IMR-90 (cell line): ENCODE measurements at regions not wholly inside any gene's neighbourhood (a gene's known extent, or its start where the extent isn't known, plus 50 kb on each side); places are given as distances from the start of the nearest gene placed in this dataset.

Experiments
- ATAC-seq: fragments of 200-7000 bp; cut with Tn5 transposase; 2 replicates; pipeline ENCODE4 v1.9.1; 2020; ENCODE audit warnings: low read depth, mild to moderate bottlenecking, moderate library complexity
- BruUV-seq: library from RNA; stranded (reverse); fragments of 400-500 nt; replicated peaks from 2 replicates; lab custom pipeline; 2021; lab: Mats Ljungman, UMichigan
- CTCF ChIA-PET: fragments of 300-600 bp; formaldehyde crosslinking; extraction: SDS; loops from one replicate; lab custom pipeline; 2021; ENCODE audit warnings: antibody characterized with exemption; lab: Yijun Ruan, JAX
- POLR2A ChIA-PET: fragments of 300-600 bp; sonication (Branson Sonifier 250); formaldehyde crosslinking; loops from one replicate; lab custom pipeline; 2022; ENCODE audit warnings: antibody characterized with exemption; ENCODE audit not compliant: unreplicated experiment; lab: Charles Lee
- DNase-seq: peaks from one replicate; pipeline ENCODE4 v3.0.0; 2013
- H2AFZ ChIP-seq: replicated peaks from 2 replicates; pipeline ENCODE3; 2013; ENCODE audit warnings: low read length, mild to moderate bottlenecking; ENCODE audit not compliant: poor library complexity
- H2AK5ac ChIP-seq: 2 replicates; pipeline ENCODE4 v1.6.1; 2013; ENCODE audit warnings: low read depth, low read length, inconsistent platforms
- H2AK9ac ChIP-seq: replicated peaks from 2 replicates; pipeline ENCODE3; 2013; ENCODE audit warnings: mild to moderate bottlenecking, low read depth, low read length, moderate library complexity; ENCODE audit not compliant: poor library complexity
- H2BK120ac ChIP-seq: 2 replicates; pipeline ENCODE4 v1.6.1; 2013; ENCODE audit warnings: low read depth, low read length, inconsistent platforms
- H2BK15ac ChIP-seq: 3 replicates; pipeline ENCODE4 v1.6.1; 2013; ENCODE audit warnings: low read depth, low read length, inconsistent platforms
- H2BK20ac ChIP-seq: 2 replicates; pipeline ENCODE4 v1.6.1; 2013; ENCODE audit warnings: low read depth, mild to moderate bottlenecking, inconsistent platforms, low read length, moderate library complexity
- H2BK5ac ChIP-seq: 2 replicates; pipeline ENCODE4 v1.6.1; 2013; ENCODE audit warnings: mild to moderate bottlenecking, low read depth, low read length, inconsistent platforms; ENCODE audit not compliant: poor library complexity, severe bottlenecking
- H3K14ac ChIP-seq: replicated peaks from 2 replicates; pipeline ENCODE4 v1.6.1; 2013; ENCODE audit warnings: low read depth, low read length, inconsistent platforms
- H3K18ac ChIP-seq: 2 replicates; pipeline ENCODE4 v1.6.1; 2013; ENCODE audit warnings: low read depth, low read length, control low read depth
- H3K23ac ChIP-seq: 2 replicates; pipeline ENCODE4 v1.6.1; 2013; ENCODE audit warnings: low read depth, low read length, inconsistent platforms
- H3K27ac ChIP-seq: 2 replicates; pipeline ENCODE4 v1.5.1; 2013; ENCODE audit warnings: mild to moderate bottlenecking, control low read depth, low read length; ENCODE audit not compliant: insufficient read depth
- H3K27me3 ChIP-seq: 2 replicates; pipeline ENCODE4 v1.6.1; 2013; ENCODE audit warnings: low read length; ENCODE audit not compliant: control insufficient read depth, insufficient read depth
- H3K36me3 ChIP-seq: 2 replicates; pipeline ENCODE4 v1.6.1; 2013; ENCODE audit warnings: low read length, mixed read lengths; ENCODE audit not compliant: control insufficient read depth, insufficient read depth
- H3K4ac ChIP-seq: 2 replicates; pipeline ENCODE4 v1.6.1; 2013; ENCODE audit warnings: low read depth, low read length, inconsistent platforms
- H3K4me1 ChIP-seq: 2 replicates; pipeline ENCODE4 v1.6.1; 2013; ENCODE audit warnings: low read length, mixed read lengths; ENCODE audit not compliant: control insufficient read depth, insufficient read depth
- H3K4me2 ChIP-seq: 2 replicates; pipeline ENCODE4 v1.6.1; 2013; ENCODE audit warnings: low read depth, mild to moderate bottlenecking, control low read depth, low read length, moderate library complexity
- H3K4me3 ChIP-seq: 2 replicates; pipeline ENCODE4 v1.5.1; 2013; ENCODE audit warnings: low read depth, mild to moderate bottlenecking, control low read depth, low read length, moderate library complexity; ENCODE audit not compliant: insufficient read depth
- H3K56ac ChIP-seq: 2 replicates; pipeline ENCODE4 v1.6.1; 2013; ENCODE audit warnings: low read length, inconsistent platforms; ENCODE audit not compliant: insufficient read depth; ENCODE audit errors: extremely low read depth
- H3K79me1 ChIP-seq, 2 experiments: 2 replicates each; pipeline ENCODE4 v1.6.1; 2013; ENCODE audit warnings: low read length in 2 of 2, inconsistent platforms in 1 of 2, low read depth in 1 of 2
- H3K9ac ChIP-seq: 2 replicates; pipeline ENCODE4 v1.6.1; 2013; ENCODE audit warnings: low read depth, low read length, control low read depth
- H3K9me1 ChIP-seq: 2 replicates; pipeline ENCODE4 v1.6.1; 2013; ENCODE audit warnings: low read length, inconsistent platforms; ENCODE audit not compliant: insufficient read depth
- H3K9me3 ChIP-seq: 2 replicates; pipeline ENCODE4 v1.6.1; 2013; ENCODE audit warnings: low read length; ENCODE audit not compliant: control insufficient read depth, insufficient read depth
- H4K20me1 ChIP-seq: 2 replicates; pipeline ENCODE4 v1.6.1; 2013; ENCODE audit warnings: low read length, inconsistent platforms; ENCODE audit not compliant: insufficient read depth
- H4K5ac ChIP-seq: 2 replicates; pipeline ENCODE4 v1.6.1; 2013; ENCODE audit warnings: mild to moderate bottlenecking, low read depth, low read length, control low read depth
- H4K8ac ChIP-seq, 2 experiments: 2 replicates each; pipeline ENCODE4 v1.6.1; 2013; ENCODE audit warnings: low read depth in 2 of 2, low read length in 2 of 2, control low read depth in 1 of 2, inconsistent platforms in 1 of 2
- H4K91ac ChIP-seq: 2 replicates; pipeline ENCODE4 v1.6.1; 2013; ENCODE audit warnings: low read depth, low read length, inconsistent platforms; ENCODE audit not compliant: insufficient read depth
- BHLHE40 ChIP-seq: fragments of 150-350 bp; IDR thresholded peaks from 2 replicates; pipeline ENCODE4 v1.6.1; 2016; ENCODE audit warnings: mild to moderate bottlenecking, low read depth, low read length
- CEBPB ChIP-seq: IDR thresholded peaks from 2 replicates; pipeline ENCODE4 v1.6.1; 2012; ENCODE audit warnings: low read depth, low read length, improper control_type of control experiment
- CHD1 ChIP-seq: IDR thresholded peaks from 2 replicates; pipeline ENCODE4 v1.6.1; 2012; ENCODE audit warnings: low read depth, low read length, improper control_type of control experiment
- FOS ChIP-seq: fragments of 150-350 bp; IDR thresholded peaks from 2 replicates; pipeline ENCODE4 v1.6.1; 2016; ENCODE audit warnings: low read depth, low read length
- MAFK ChIP-seq: IDR thresholded peaks from 2 replicates; pipeline ENCODE4 v1.6.1; 2012; ENCODE audit warnings: low read depth, low read length, improper control_type of control experiment
- MAZ ChIP-seq: IDR thresholded peaks from 2 replicates; pipeline ENCODE4 v1.6.1; 2012; ENCODE audit warnings: low read depth, mild to moderate bottlenecking, low read length, improper control_type of control experiment, moderate library complexity, borderline replicate concordance
- NFE2L2 ChIP-seq: fragments of 150-350 bp; IDR thresholded peaks from 2 replicates; pipeline ENCODE4 v1.6.1; 2016; ENCODE audit warnings: low read depth, mild to moderate bottlenecking, low read length
- POLR2A ChIP-seq: IDR thresholded peaks from 2 replicates; pipeline ENCODE4 v1.6.1; 2012; ENCODE audit warnings: mild to moderate bottlenecking, low read depth, low read length
- RAD21 ChIP-seq: IDR thresholded peaks from 2 replicates; pipeline ENCODE4 v1.6.1; 2012; ENCODE audit warnings: low read length, improper control_type of control experiment
- RCOR1 ChIP-seq: IDR thresholded peaks from 2 replicates; pipeline ENCODE4 v1.6.1; 2012; ENCODE audit warnings: mild to moderate bottlenecking, low read length, improper control_type of control experiment; ENCODE audit not compliant: insufficient replicate concordance
- RFX5 ChIP-seq: IDR thresholded peaks from 2 replicates; pipeline ENCODE4 v1.8.0; 2012; ENCODE audit warnings: low read depth, mild to moderate bottlenecking, low read length, moderate library complexity
- WGBS, 2 experiments: methylation state at CpG; one replicate each; pipeline versions ENCODE4 v1.1.5 to v1.1.7; 2013; ENCODE audit warnings: missing lambda C conversion rate in 2 of 2; ENCODE audit not compliant: insufficient read length in 1 of 2; ENCODE audit errors: extremely low coverage in 2 of 2; 5-methylcytosine and 5-hydroxymethylcytosine counted together
- dilution Hi-C: fragments of 300-500 bp; cut with HindIII; formaldehyde crosslinking; loops from one replicate; pipeline ENCODE4 v1.14.3; 2018; ENCODE audit warnings: low sequenced_read_pairs; ENCODE audit not compliant: unreplicated experiment
- in situ Hi-C: fragments of 300-500 bp; cut with MboI; formaldehyde crosslinking; loops from 3 replicates; pipeline ENCODE4 v1.14.3; 2019; ENCODE audit warnings: low sequenced_read_pairs, inconsistent platforms, mixed read lengths
- intact Hi-C: fragments of 100-400 bp; cut with micrococcal nuclease; formaldehyde crosslinking; loops from 2 replicates; pipeline ENCODE4 v1.10.0; 2022
- TF ChIP-seq, protein P1 (sequence below): fragments of 150-350 bp; IDR thresholded peaks from 2 replicates; pipeline ENCODE4 v1.6.1; 2017; ENCODE audit warnings: mild to moderate bottlenecking, antibody characterized with exemption, low read length, low read depth
- TF ChIP-seq, protein P2 (sequence below): conservative IDR thresholded peaks from 2 replicates; pipeline ENCODE4 v1.5.1; 2012; ENCODE audit warnings: mild to moderate bottlenecking, low read depth, low read length, improper control_type of control experiment
- TF ChIP-seq, protein P3 (sequence below): fragments of 150-350 bp; IDR thresholded peaks from 2 replicates; pipeline ENCODE4 v1.6.1; 2016; ENCODE audit warnings: low read depth, mild to moderate bottlenecking, low read length, moderate library complexity, borderline replicate concordance

DNA sequence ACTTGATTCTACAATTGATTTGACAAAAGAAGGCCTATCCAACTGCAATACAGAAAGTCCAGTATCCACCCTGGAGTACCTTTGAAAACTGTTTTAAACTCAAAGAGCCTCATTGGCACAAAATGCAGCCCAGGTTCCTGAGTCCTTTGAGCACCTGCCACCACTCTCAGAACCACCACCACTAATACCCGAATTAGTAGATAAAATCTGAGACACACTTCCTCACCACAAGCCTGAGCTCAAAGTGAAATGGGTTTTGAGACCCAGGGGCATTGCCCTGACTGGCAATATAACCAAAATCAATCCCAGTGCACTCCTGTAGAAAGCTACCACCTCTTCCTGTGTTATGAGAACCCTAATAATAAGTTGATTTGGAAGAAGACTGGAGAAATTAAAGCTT is 215.7 kb downstream of the CSNK2A3 start:
- H3K18ac ChIP-seq: no peak overlapping the region
- no peaks in the 10 kb centered on the region for H3K4me1 ChIP-seq
- H4K5ac ChIP-seq: no peak overlapping the region
- H2BK20ac ChIP-seq: no peak overlapping the region
- DNase-seq (no peak), ATAC-seq (no peak)
- H2BK15ac ChIP-seq: no peak overlapping the region
- dilution Hi-C loops (no loop called here), intact Hi-C loops (no loop called here), in situ Hi-C loops (no loop called here)
- no peak overlapping the region for H4K8ac ChIP-seq
- TF ChIP-seq RAD21: no peak
- TF ChIP-seq, protein P1, sequence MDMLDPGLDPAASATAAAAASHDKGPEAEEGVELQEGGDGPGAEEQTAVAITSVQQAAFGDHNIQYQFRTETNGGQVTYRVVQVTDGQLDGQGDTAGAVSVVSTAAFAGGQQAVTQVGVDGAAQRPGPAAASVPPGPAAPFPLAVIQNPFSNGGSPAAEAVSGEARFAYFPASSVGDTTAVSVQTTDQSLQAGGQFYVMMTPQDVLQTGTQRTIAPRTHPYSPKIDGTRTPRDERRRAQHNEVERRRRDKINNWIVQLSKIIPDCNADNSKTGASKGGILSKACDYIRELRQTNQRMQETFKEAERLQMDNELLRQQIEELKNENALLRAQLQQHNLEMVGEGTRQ: no peak
- TF ChIP-seq CHD1: no peak
- TF ChIP-seq MAFK: no peak
- TF ChIP-seq FOS: no peak
- TF ChIP-seq NFE2L2: no peak
- no peak for TF ChIP-seq CEBPB
- no peak for TF ChIP-seq MAZ
- TF ChIP-seq RFX5: no peak
- TF ChIP-seq, protein P2, sequence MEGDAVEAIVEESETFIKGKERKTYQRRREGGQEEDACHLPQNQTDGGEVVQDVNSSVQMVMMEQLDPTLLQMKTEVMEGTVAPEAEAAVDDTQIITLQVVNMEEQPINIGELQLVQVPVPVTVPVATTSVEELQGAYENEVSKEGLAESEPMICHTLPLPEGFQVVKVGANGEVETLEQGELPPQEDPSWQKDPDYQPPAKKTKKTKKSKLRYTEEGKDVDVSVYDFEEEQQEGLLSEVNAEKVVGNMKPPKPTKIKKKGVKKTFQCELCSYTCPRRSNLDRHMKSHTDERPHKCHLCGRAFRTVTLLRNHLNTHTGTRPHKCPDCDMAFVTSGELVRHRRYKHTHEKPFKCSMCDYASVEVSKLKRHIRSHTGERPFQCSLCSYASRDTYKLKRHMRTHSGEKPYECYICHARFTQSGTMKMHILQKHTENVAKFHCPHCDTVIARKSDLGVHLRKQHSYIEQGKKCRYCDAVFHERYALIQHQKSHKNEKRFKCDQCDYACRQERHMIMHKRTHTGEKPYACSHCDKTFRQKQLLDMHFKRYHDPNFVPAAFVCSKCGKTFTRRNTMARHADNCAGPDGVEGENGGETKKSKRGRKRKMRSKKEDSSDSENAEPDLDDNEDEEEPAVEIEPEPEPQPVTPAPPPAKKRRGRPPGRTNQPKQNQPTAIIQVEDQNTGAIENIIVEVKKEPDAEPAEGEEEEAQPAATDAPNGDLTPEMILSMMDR: no peak
- no peak for TF ChIP-seq POLR2A
- no peak for TF ChIP-seq BHLHE40
- TF ChIP-seq, protein P3, sequence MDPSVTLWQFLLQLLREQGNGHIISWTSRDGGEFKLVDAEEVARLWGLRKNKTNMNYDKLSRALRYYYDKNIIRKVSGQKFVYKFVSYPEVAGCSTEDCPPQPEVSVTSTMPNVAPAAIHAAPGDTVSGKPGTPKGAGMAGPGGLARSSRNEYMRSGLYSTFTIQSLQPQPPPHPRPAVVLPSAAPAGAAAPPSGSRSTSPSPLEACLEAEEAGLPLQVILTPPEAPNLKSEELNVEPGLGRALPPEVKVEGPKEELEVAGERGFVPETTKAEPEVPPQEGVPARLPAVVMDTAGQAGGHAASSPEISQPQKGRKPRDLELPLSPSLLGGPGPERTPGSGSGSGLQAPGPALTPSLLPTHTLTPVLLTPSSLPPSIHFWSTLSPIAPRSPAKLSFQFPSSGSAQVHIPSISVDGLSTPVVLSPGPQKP: no peak
- no peak for TF ChIP-seq RCOR1
- peaks cover 14% of the 10 kb centered on the region for H3K27me3 ChIP-seq
- CTCF ChIA-PET: no interaction called here
- no peaks in the 10 kb centered on the region for H3K9me1 ChIP-seq
- H2AK9ac ChIP-seq: no peak overlapping the region
- H2BK120ac ChIP-seq: no peak overlapping the region
- no peak overlapping the region for H2AFZ ChIP-seq
- H2AK5ac ChIP-seq: no peak overlapping the region
- H3K14ac ChIP-seq: no peak overlapping the region
- H3K9ac ChIP-seq: no peak overlapping the region
- H3K36me3 ChIP-seq: no peaks in the 10 kb centered on the region
- H4K91ac ChIP-seq: no peak overlapping the region
- no TSS peak for BruUV-seq
- no peak overlapping the region for H3K4me3 ChIP-seq
- H4K20me1 ChIP-seq: no peaks in the 10 kb centered on the region
- no peak overlapping the region for H3K27ac ChIP-seq
- no peak overlapping the region for H3K23ac ChIP-seq
- H3K79me1 ChIP-seq: no peaks in the 10 kb centered on the region
- no CpG with 5 or more reads among the region's 1 CpG for WGBS, 2 experiments
- no peak overlapping the region for H3K4me2 ChIP-seq
- H3K9me3 ChIP-seq: no peaks in the 10 kb centered on the region
- POLR2A ChIA-PET: no interaction called here
- H3K56ac ChIP-seq: no peak overlapping the region
- H3K4ac ChIP-seq: no peak overlapping the region
- H2BK5ac ChIP-seq: no peak overlapping the region
